ENCODE measurements at regions not wholly inside any gene's neighbourhood (a gene's known extent, or its start where the extent isn't known, plus 50 kb on each side); places are given as distances from the start of the nearest gene placed in this dataset.
"Not testable (repeated sequence)": the region's sequence is repeated elsewhere in the genome, so short reads cannot be mapped to it uniquely, and the experiment has no call there.

DNA sequence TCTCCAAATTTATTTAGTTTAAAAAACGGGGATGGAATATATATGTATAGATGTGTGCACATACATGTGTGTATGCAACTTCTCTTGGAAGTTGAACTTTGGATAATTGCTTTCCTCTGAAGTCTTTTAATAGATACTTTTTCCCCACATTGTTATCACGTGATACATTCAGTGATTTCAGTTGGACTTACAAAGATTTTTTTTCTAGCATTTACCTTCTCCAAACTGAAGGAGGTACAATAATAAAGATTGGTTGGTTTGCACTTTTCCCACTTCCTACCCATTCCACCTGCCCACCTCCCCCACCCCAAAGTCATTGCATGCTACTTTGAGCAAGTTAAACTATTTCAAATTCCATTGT is 206.1 kb upstream of the FSHR start:
- FAIRE-seq (no peak), DNase-seq (ENCODE audit: insufficient read length) (no peak)
- no peak for TF ChIP-seq TAF1 (IDR thresholded peaks at IDR 0.05; ENCODE audit: borderline replicate concordance, low read depth, low read length)
- no peak for TF ChIP-seq POLR2A (IDR thresholded peaks at IDR 0.05; ENCODE audit: low read depth, low read length)
- no peak for TF ChIP-seq POLR2AphosphoS5 (IDR thresholded peaks at IDR 0.05; ENCODE audit: low read depth, low read length)

DNA sequence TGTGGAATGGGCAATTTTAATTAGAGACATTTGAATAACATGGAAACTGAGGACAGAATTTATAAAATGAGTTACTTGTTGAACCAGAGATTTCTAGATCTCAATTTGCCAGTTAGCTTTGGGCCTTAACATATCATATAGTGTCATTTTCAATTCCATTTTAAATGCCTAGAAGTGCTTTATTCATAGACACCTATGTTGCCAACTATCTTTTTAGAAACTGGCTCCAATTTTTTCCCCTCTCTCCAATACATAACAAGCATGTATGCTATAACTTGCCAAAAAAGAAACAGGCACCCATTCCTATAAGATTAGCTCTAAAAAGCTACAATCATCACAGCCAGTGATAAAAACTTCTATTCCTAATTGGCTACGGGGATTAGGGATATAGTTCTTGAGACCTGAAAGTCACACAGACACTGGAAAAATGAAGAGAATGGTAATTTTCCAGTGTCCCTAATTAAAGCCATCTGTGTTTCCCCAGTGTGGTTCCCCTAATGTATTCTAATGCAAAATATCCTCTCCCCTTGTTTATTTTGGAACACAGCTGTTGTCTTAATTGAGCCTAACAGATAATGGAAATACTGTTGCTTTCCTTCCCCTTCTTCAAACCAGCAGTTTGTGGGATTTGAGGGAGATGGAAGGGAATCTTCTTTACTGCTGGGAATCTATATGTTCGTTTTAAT is 205.5 kb upstream of the FSHR start:
- no peak for FAIRE-seq
- TF ChIP-seq POLR2A (IDR thresholded peaks at IDR 0.05; ENCODE audit: low read depth, low read length): no peak
- TF ChIP-seq TAF1 (IDR thresholded peaks at IDR 0.05; ENCODE audit: borderline replicate concordance, low read depth, low read length): no peak
- TF ChIP-seq POLR2AphosphoS5 (IDR thresholded peaks at IDR 0.05; ENCODE audit: low read depth, low read length): no peak

DNA sequence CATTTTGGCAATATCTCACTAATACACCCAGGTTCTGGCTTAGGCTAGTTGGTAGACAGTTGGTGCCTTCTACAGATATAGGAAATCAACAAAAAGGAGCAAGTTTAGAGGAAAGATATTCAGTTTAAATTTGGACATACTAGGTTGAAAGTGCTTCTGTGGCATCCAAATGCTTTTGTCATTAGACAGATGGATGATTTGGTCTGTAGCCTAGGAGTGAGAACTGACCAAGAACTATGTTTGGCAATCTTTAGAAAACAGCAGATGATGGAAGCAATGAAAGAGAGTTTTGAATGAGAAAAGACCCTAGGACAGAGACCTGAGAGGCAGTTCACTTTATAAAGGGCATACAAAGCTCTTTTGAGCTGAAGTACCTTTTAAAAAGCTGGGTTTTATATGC is 201.3 kb upstream of the FSHR start:
- no peak for DNase-seq (ENCODE audit: insufficient read length)
- no peak for FAIRE-seq
- no peak for TF ChIP-seq TAF1 (IDR thresholded peaks at IDR 0.05; ENCODE audit: borderline replicate concordance, low read depth, low read length)
- TF ChIP-seq POLR2AphosphoS5 (IDR thresholded peaks at IDR 0.05; ENCODE audit: low read depth, low read length): no peak
- no peak for TF ChIP-seq POLR2A (IDR thresholded peaks at IDR 0.05; ENCODE audit: low read depth, low read length)

More for the DNA sequence above, 205.5 kb upstream of the FSHR start:
- no peak for DNase-seq (ENCODE audit: insufficient read length)

DNA sequence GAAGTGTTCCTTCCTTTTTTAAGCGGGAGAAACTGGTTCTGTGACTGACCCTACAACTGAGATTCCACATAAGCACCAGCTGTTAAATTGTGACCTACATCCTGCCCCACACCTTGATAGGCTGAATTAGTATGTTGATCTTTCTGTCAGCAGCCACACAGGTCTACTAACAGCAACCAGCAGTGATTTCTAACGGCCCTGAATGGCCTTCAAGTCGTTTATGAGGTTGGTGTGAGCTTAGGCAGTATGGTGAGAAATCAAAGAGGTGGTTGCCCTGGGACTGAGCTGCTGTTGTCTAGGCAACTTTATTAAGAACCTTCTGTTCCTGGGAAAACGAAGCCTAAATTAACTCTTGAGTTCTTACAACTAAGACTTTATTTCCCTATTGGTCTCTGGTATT is 197.2 kb upstream of the FSHR start:
- TF ChIP-seq TAF1 (IDR thresholded peaks at IDR 0.05; ENCODE audit: borderline replicate concordance, low read depth, low read length) (no peak), POLR2AphosphoS5 (IDR thresholded peaks at IDR 0.05; ENCODE audit: low read depth, low read length) (no peak), POLR2A (IDR thresholded peaks at IDR 0.05; ENCODE audit: low read depth, low read length) (no peak)
- DNase-seq (ENCODE audit: insufficient read length) (no peak), FAIRE-seq (no peak)

DNA sequence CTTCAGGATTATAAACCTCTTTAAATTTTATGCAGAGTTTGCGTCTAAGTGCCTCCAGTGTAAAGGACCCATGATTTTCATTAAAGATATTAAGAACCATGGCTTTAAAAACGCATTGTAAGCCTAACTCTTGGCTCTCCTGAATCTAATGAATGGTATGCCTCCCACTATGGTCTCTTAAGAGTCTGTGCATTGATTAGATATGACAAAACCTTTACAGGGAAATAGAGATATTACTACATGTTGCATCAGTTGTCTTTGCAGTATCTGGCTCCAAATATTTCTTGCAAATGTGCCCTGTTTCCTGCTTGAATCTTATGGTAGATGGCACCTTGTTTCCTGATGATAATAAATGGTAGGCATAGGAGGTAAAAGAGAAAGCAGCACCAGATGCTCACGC is 189.3 kb upstream of the FSHR start:
- FAIRE-seq (no peak), DNase-seq (ENCODE audit: insufficient read length) (no peak)
- TF ChIP-seq POLR2A (IDR thresholded peaks at IDR 0.05; ENCODE audit: low read depth, low read length): no peak
- TF ChIP-seq TAF1 (IDR thresholded peaks at IDR 0.05; ENCODE audit: borderline replicate concordance, low read depth, low read length): no peak
- no peak for TF ChIP-seq POLR2AphosphoS5 (IDR thresholded peaks at IDR 0.05; ENCODE audit: low read depth, low read length)

DNA sequence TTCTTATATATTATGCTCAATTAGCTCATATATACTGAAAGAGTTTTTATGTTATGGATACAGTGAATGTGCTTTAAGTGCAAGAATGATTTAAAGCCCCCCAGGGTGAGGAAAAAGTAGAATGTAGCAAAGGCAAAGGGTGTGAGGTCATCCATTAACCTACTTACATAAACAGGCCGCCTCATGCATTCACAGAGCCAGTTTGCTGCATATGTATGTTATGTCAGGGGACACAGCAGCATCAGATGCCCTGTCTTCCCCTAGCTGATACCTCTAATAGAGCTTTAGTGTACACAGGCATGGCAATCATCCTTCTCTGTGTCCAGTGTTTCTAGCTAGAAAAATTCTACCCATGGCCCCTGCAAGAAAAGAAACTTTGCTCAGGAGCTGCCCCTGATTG is 187.8 kb upstream of the FSHR start:
- TF ChIP-seq POLR2A (IDR thresholded peaks at IDR 0.05; ENCODE audit: low read depth, low read length) (no peak), TAF1 (IDR thresholded peaks at IDR 0.05; ENCODE audit: borderline replicate concordance, low read depth, low read length) (no peak), POLR2AphosphoS5 (IDR thresholded peaks at IDR 0.05; ENCODE audit: low read depth, low read length) (no peak)
- no peak for FAIRE-seq
- DNase-seq (ENCODE audit: insufficient read length): no peak

DNA sequence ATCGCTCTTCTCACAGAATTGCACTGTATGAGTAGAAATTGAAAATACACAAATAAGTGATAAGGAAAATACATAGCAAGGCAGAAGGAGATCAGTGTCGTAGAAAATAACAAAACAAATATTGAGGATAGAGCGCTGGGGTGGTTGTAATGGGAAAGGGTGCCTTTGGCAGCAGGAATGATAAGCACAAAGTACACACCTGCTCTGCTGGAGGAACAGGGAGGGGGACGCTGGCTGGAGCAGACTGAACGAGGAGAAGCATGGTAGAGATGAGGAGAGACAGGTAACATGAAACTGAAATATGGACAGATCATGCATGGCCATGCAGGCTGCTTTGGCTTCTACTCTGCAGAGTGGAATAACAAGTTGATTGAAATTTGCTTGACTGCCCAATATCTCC is 181.2 kb upstream of the FSHR start:
- no peak for TF ChIP-seq TAF1 (IDR thresholded peaks at IDR 0.05; ENCODE audit: borderline replicate concordance, low read depth, low read length)
- no peak for FAIRE-seq
- no peak for DNase-seq (ENCODE audit: insufficient read length)

DNA sequence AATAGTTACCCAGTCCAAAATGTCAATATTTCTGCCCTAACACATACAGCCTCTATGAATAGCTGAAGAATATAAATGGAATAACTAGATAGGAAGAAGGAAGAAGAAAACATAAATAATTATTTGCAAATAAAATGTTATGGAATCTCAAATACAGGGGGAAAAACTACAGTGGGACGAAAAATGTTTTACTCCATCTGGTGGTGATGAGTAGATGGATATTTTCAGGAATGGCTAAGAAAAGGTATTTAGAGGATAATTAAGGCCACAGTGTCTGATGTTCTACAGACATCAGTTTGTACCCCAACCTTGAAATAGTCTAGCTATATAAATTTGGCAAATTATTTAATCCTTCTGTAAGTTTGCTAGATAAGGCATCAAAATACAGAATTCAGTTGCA is 178.1 kb upstream of the FSHR start:
- TF ChIP-seq TAF1 (IDR thresholded peaks at IDR 0.05; ENCODE audit: borderline replicate concordance, low read depth, low read length) (no peak), POLR2A (IDR thresholded peaks at IDR 0.05; ENCODE audit: low read depth, low read length) (no peak), POLR2AphosphoS5 (IDR thresholded peaks at IDR 0.05; ENCODE audit: low read depth, low read length) (no peak)
- DNase-seq (ENCODE audit: insufficient read length): no peak
- no peak for FAIRE-seq

DNA sequence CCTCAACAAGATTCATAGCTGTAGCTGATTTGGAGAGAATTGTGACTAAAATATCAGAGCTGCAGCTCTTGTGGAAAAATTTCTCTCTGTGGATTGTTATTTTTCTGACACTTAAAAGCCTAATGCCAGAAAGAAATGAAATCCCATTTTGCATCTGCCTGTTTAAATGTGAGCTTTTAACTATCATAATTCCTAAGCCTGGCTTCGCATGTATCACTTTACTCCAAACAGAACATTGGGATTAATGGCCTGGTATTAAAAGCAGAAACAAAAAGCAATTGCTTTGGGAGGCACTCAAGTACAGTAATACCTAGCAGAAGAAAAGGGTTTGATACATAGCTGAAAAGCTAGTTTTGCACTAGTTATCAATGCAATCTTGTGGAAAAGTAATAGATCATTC is 164.2 kb upstream of the FSHR start:
- DNase-seq (ENCODE audit: insufficient read length): no peak
- no peak for TF ChIP-seq TAF1 (IDR thresholded peaks at IDR 0.05; ENCODE audit: borderline replicate concordance, low read depth, low read length)
- no peak for FAIRE-seq

DNA sequence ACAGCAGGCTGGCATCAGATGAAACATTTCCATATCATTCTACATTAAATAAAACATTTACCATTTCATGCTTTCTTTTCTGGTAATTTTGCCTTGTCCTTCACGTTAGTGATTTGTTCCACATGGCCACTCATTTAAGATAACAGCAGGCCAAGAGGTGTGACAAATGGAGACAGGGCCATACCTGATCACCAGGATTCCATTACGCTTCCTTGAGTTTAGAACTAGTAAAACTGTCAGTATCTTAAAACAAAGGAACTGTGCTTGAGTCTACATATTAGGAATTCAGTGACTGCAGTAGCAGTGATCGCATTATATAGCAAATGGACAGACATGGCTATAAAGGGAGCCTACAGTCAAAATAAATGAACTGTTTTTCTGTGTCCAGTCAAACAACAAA is 155.1 kb upstream of the FSHR start:
- TF ChIP-seq TAF1 (IDR thresholded peaks at IDR 0.05; ENCODE audit: borderline replicate concordance, low read depth, low read length) (no peak), POLR2A (IDR thresholded peaks at IDR 0.05; ENCODE audit: low read depth, low read length) (no peak), POLR2AphosphoS5 (IDR thresholded peaks at IDR 0.05; ENCODE audit: low read depth, low read length) (no peak)
- FAIRE-seq (no peak), DNase-seq (ENCODE audit: insufficient read length) (no peak)

DNA sequence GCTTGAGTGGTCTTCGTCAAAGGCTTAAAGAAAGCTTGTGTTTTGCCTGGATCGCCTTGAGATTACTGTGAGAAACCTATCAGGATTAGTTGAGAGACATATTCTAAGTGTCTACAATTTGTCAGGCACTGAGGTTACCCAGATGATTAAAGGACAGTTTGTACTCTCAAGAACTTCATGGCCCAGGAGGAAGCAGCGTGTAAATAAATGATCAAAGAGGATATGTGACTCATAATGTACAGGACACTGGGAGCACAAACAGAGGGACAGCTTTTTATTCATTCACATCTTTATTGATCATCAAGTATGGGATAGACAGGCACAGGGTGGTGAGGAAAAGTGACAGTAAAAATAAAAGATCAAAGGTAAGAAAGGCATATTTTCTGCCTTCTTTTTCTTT is 152.6 kb upstream of the FSHR start:
- TF ChIP-seq POLR2AphosphoS5 (IDR thresholded peaks at IDR 0.05; ENCODE audit: low read depth, low read length) (no peak), POLR2A (IDR thresholded peaks at IDR 0.05; ENCODE audit: low read depth, low read length) (no peak), TAF1 (IDR thresholded peaks at IDR 0.05; ENCODE audit: borderline replicate concordance, low read depth, low read length) (no peak)
- DNase-seq (ENCODE audit: insufficient read length): no peak
- no peak for FAIRE-seq

DNA sequence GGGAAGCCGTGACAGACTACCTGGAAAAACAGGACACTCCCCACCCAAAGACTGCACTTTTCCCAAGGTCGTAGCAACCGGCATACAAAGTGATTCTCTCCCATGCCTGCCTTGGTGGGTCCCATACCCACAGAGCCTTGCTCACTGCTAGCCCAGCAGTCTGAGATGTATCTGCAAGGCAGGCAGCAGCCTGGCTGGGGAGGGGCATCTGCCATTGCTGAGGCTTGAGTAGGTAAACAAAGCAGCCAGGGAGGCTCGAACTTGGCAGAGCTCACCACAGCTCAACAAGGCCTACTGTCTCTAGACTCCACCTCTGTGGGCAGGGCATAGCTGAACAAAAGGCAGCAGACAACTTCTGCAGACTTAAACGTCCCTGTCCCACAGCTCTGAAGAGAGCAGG is 144.4 kb upstream of the FSHR start:
- not testable (repeated sequence) for DNase-seq (ENCODE audit: insufficient read length); FAIRE-seq

DNA sequence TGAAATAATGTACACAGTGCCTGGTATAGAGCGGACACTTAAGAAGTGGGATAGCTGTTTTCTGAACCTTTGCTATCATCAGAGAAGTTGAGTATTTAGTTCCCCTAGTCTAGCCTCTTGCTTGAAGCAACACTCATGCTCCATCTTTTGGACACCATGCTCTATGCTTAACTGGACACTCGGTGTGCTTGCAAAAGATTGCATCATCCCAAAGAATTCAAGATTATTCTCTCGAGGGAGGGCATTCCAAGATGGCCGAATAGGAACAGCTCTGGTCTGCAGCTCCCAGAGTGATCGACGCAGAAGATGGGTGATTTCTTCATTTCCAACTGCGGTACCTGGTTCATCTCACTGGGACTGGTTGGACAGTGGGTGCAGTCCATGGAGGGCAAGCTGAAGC is 143.9 kb upstream of the FSHR start:
- DNase-seq (ENCODE audit: insufficient read length) (no peak), FAIRE-seq (no peak)
- no peak for TF ChIP-seq POLR2AphosphoS5 (IDR thresholded peaks at IDR 0.05; ENCODE audit: low read depth, low read length)
- no peak for TF ChIP-seq TAF1 (IDR thresholded peaks at IDR 0.05; ENCODE audit: borderline replicate concordance, low read depth, low read length)
- no peak for TF ChIP-seq POLR2A (IDR thresholded peaks at IDR 0.05; ENCODE audit: low read depth, low read length)

Data from GM12892 (cell line).